GM12864 (cell line): ENCODE measurements at regions not wholly inside any gene's neighbourhood (a gene's known extent, or its start where the extent isn't known, plus 50 kb on each side); places are given as distances from the start of the nearest gene placed in this dataset.
"Not testable (repeated sequence)": the region's sequence is repeated elsewhere in the genome, so short reads cannot be mapped to it uniquely, and the experiment has no call there.

Source experiments
- DNase-seq: peaks from one replicate; pipeline ENCODE4 v3.0.0-alpha.2; 2011; ENCODE audit warnings: low read depth
- H3K4me3 ChIP-seq: 2 replicates; pipeline ENCODE4 v1.5.1; 2011; ENCODE audit warnings: mild to moderate bottlenecking, low read depth, low read length, control low read depth
- TF ChIP-seq, protein P1 (sequence below): IDR thresholded peaks from 2 replicates; pipeline ENCODE4 v1.5.1; 2011; ENCODE audit warnings: low read depth, mild to moderate bottlenecking, moderate library complexity, low read length, control low read depth, inconsistent platforms; ENCODE audit errors: missing control alignments

DNA sequence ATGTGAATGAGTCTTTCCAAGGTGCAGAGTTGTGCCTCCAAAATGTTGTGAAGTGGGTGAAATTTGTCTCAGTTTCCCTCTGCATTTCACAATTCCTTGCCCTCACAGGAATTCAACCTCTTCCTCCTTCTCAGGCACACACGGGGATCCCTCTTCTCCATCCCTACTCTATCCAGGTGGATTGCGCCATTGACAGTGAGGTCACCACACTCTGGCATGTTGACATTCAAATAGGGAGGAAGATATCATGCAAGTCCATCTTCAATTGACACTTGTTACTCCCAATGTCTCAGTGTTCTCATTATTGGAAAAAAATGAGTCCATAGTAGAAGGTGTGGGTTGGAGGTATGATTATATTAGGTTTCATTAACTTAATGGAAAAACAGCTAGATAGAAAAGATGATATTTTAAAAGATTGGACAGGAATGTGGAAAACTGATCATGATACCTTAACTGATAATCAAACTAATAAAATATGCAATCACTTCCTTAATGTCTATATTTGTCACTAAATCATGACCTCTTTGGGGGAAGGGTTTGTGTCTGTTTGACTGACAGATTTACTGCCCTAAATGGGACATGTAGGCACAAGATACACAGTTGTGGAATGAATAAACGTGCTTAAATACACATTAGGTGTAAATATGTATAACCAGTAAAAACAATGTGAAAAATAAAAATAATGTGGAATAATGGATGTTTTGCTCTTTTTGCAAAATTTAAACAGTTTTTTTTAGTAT lies 213.8 kb upstream of the SLC8A1 start:
- no peak overlapping the region for H3K4me3 ChIP-seq
- no peak for DNase-seq
- TF ChIP-seq, protein P1, sequence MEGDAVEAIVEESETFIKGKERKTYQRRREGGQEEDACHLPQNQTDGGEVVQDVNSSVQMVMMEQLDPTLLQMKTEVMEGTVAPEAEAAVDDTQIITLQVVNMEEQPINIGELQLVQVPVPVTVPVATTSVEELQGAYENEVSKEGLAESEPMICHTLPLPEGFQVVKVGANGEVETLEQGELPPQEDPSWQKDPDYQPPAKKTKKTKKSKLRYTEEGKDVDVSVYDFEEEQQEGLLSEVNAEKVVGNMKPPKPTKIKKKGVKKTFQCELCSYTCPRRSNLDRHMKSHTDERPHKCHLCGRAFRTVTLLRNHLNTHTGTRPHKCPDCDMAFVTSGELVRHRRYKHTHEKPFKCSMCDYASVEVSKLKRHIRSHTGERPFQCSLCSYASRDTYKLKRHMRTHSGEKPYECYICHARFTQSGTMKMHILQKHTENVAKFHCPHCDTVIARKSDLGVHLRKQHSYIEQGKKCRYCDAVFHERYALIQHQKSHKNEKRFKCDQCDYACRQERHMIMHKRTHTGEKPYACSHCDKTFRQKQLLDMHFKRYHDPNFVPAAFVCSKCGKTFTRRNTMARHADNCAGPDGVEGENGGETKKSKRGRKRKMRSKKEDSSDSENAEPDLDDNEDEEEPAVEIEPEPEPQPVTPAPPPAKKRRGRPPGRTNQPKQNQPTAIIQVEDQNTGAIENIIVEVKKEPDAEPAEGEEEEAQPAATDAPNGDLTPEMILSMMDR = no peak

DNA sequence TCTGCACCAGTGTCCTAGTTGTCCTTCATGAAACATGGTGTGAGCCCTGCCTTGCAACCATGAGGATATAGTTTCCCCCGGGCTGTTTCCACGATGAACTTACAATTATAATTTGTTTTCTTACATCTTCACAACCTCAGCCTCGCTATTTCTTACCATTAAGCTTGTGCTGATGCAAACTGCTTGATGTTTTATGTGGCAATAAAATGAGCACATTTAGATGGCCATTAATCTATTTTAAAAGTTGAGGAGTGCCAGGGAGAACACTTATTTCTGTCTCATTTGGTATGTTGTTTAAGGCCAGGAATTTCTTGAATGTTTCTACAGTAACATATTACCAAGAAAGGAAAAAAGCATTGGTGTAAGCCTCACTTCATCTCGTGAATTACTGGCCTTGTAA lies 214.5 kb upstream of the SLC8A1 start:
- TF ChIP-seq, protein P1 = no peak
- no peak for DNase-seq

DNA sequence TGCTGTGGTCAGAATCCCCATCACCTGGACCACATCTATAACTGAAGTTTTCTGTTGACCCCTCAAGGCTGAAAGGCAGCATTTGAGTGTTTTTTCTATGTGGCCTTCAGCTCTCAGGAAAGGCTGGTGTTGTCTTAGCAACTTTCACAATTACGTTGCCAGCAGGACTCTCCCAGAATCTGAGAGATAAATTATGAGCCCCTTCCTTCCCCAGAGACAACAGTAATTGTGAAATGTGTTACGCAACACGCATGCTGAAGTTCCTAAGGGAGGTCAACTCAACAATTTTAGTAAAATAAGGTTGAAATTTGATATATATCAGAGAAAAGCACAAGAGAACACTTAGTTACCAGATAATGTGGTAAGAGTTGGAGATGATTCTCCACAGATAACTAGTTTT lies 216.5 kb upstream of the SLC8A1 start:
- DNase-seq = no peak
- H3K4me3 ChIP-seq = no peak overlapping the region
- TF ChIP-seq, protein P1 = no peak

More for the DNA sequence above, 214.5 kb upstream of the SLC8A1 start:
- no peak overlapping the region for H3K4me3 ChIP-seq

DNA sequence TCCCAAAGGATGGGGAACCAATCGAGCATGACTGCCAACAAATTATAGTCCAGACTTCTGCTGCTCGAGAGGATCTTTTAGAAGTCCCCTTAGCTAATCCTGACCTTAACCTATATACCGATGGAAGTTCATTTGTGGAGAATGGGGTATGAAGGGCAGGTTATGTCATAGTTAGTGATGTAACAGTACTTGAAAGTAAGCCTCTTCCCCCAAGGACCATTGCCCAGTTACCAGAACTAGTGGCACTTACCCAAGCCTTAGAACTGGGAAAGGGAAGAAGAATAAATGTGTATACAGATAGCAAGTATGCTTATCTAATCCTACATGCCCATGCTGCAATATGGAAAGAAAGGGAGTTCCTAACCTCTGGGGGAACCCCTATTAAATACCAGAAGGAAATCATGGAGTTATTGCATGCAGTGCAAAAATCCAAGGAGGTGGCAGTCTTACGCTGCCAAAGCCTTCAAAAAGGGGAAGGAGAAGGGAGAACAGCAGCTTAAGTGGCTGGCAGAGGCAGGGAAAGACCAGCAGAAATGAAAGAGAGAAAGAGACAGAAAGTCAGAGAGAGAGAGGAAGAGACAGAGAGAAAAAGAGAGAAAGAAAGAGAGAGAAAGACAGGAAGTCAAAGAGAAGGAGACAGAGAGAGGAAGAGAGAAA lies 224.4 kb upstream of the SLC8A1 start:
- DNase-seq, H3K4me3 ChIP-seq: not testable (repeated sequence)

DNA sequence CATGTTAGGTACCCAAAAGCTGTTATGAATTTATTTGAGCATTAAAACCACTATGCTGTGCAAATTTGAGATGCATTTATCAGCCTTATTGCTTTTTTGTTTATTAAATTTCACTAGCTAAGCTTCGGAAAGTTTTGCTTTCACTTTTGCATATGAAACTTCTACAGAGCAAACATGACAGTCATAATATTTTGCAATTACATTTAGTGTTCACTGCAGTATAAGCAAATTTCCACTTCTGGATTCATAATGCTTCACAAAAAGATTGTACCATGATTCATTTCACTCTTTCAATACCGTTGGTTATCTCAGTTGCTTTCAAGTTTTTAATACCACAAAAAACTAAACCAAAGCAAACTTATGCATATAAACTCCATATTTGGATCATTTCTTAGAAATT lies 228.7 kb upstream of the SLC8A1 start:
- peak; percentile 1 for DNase-seq
- no peak overlapping the region for H3K4me3 ChIP-seq
- TF ChIP-seq, protein P1 = no peak

DNA sequence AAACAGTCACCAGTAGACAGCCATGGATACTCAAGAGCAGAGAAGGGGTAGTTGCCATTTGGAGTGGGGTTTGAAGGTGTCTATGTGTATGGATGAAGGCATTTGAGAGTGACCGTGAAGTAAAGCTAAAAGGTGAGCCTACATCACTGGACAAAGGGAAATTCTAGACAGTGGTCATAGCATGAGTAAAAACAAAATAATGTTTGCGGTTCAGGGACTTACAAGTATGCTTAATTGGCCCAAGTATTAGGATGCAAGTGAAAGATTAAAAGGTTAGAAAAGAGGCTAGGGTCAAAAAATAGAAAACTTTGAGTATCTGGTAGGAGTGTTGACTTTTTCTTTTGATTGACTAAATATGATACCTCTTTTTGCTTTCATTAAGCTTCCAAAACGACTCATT lies 238.1 kb upstream of the SLC8A1 start:
- DNase-seq = no peak
- TF ChIP-seq, protein P1 = no peak
- no peak overlapping the region for H3K4me3 ChIP-seq

DNA sequence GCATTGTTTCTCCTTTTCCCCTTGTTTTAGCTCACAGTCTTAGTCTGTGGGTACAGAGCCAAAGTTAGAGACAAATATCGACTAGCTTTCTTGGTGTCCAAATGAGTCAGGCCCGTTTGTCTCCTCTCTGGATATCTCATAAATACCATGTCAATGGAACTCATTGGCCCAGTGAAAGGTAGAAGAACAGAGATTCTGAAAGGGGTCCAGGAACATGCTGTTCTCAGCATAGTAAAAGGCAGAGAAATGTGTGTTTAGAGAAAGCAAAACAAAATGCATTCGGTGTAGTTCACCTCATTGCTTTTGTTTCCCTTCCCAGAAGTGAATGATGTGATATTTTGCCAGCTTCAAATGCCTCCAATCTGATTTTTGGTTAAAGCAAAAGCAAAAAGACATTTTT lies 238.6 kb upstream of the SLC8A1 start:
- H3K4me3 ChIP-seq = no peak overlapping the region
- TF ChIP-seq, protein P1 = no peak
- DNase-seq = no peak
